NT2/D1 (cell line): ENCODE measurements at regions not wholly inside any gene's neighbourhood (a gene's known extent, or its start where the extent isn't known, plus 50 kb on each side); places are given as distances from the start of the nearest gene placed in this dataset.

Experiments used
- DNase-seq: peaks from one replicate; pipeline ENCODE4 v3.0.0-alpha.2; 2011; ENCODE audit warnings: low read depth, low spot score
- H3K27me3 ChIP-seq: 2 replicates; pipeline ENCODE4 v1.6.0; 2011; ENCODE audit warnings: mild to moderate bottlenecking; ENCODE audit not compliant: insufficient read length, insufficient read depth
- H3K36me3 ChIP-seq: 2 replicates; pipeline ENCODE4 v1.6.1; 2011; ENCODE audit warnings: mild to moderate bottlenecking, low read length, mixed read lengths; ENCODE audit not compliant: insufficient read depth, insufficient read length
- H3K4me1 ChIP-seq: 2 replicates; pipeline ENCODE4 v1.5.1; 2011; ENCODE audit not compliant: insufficient read depth, insufficient read length
- H3K4me3 ChIP-seq: 2 replicates; pipeline ENCODE4 v1.5.1; 2011; ENCODE audit warnings: low read depth; ENCODE audit not compliant: insufficient read length
- H3K9ac ChIP-seq: 2 replicates; pipeline ENCODE4 v1.6.0; 2011; ENCODE audit warnings: low read depth; ENCODE audit not compliant: insufficient read length
- H3K9me3 ChIP-seq: 2 replicates; pipeline ENCODE4 v1.5.1; 2011; ENCODE audit warnings: mild to moderate bottlenecking, low read length; ENCODE audit not compliant: insufficient read depth
- SUZ12 ChIP-seq: IDR thresholded peaks from 2 replicates; pipeline ENCODE4 v1.6.1; 2011; ENCODE audit not compliant: insufficient read length, insufficient read depth; ENCODE audit errors: extremely low read depth
- YY1 ChIP-seq: IDR thresholded peaks from 2 replicates; pipeline ENCODE4 v1.6.1; 2011; ENCODE audit not compliant: insufficient read length, insufficient read depth
- ZNF274 ChIP-seq: IDR thresholded peaks from 2 replicates; pipeline ENCODE4 v1.6.1; 2011; ENCODE audit warnings: mild to moderate bottlenecking, low read depth, low read length

DNA sequence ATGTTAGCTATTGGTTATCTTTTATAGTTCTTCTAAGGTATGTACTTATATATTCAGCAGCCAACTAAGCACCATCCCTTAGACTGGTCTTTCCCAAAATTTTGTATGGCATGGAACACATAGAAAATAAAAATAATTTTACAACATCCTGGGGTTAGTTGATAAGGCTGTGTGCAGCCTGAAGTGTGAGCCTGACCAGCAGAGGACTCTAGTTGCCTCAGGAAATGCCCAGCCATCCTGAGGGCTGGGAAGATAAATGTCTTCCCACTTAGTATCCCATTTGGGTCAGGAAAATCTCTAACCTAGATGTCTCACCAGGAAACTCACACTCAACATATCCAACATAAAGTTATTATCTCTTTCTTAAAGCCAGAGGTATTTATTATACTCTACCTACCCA lies 251.4 kb upstream of the POF1B start:
- Histone ChIP-seq H3K4me1 (no peaks in the 10 kb centered on the region), H3K27me3 (no peaks in the 10 kb centered on the region)
- no peak for DNase-seq

GRCh38 chrX:85627363-85627762 lies 247.9 kb upstream of the POF1B start:
- Histone ChIP-seq H3K9ac (no peak overlapping the region), H3K4me1 (no peaks in the 10 kb centered on the region), H3K4me3 (no peak overlapping the region), H3K27me3 (no peaks in the 10 kb centered on the region), H3K36me3 (no peaks in the 10 kb centered on the region), H3K9me3 (no peaks in the 10 kb centered on the region)
- no peak for DNase-seq
- TF ChIP-seq YY1 (no peak), SUZ12 (no peak), ZNF274 (no peak)

More for the DNA sequence above, 251.4 kb upstream of the POF1B start:
- no peaks in the 10 kb centered on the region for H3K9me3 ChIP-seq
- no peaks in the 10 kb centered on the region for H3K36me3 ChIP-seq
- no peak for TF ChIP-seq YY1
- TF ChIP-seq SUZ12, result no peak
- no peak for TF ChIP-seq ZNF274
- H3K9ac ChIP-seq, result no peak overlapping the region
- no peak overlapping the region for H3K4me3 ChIP-seq

DNA sequence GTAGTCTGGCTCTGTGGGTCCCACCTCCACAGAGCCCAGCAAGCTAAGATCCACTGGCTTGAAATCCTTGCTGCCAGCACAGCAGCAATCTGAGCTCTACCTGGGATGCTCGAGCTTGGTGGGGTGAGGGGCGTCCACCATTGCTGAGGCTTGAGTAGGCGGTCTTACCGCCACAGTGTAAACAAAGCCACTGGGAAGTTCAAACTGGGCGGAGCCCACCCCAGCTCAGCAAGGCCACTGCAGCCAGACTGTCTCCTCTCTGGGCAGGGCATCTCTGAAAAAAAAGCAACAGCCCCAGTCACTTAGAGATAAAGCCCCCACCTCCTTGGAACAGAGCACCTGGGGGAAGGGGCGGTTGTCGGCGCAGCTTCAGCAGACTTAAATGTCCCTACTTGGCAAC lies 243.2 kb upstream of the POF1B start:
- no peak for DNase-seq
- Histone ChIP-seq H3K27me3 (no peaks in the 10 kb centered on the region), H3K9ac (no peak overlapping the region), H3K4me3 (no peak overlapping the region), H3K36me3 (no peaks in the 10 kb centered on the region), H3K4me1 (peaks cover 4% of the 10 kb centered on the region), H3K9me3 (no peaks in the 10 kb centered on the region; the same call in 1 of the 2 replicates)
- TF ChIP-seq YY1 (no peak), ZNF274 (no peak), SUZ12 (no peak)

GRCh38 chrX:85620466-85620865 lies 241.0 kb upstream of the POF1B start:
- peaks cover 4% of the 10 kb centered on the region for H3K4me1 ChIP-seq
- no peak overlapping the region for H3K4me3 ChIP-seq
- H3K9ac ChIP-seq, result no peak overlapping the region
- no peaks in the 10 kb centered on the region; the same call in 1 of the 2 replicates for H3K9me3 ChIP-seq
- no peak for DNase-seq
- no peaks in the 10 kb centered on the region for H3K36me3 ChIP-seq
- TF ChIP-seq SUZ12 (no peak), YY1 (no peak), ZNF274 (no peak)
- H3K27me3 ChIP-seq, result no peaks in the 10 kb centered on the region

- H3K4me3 ChIP-seq, result no peak overlapping the region
- H3K27me3 ChIP-seq, result no peaks in the 10 kb centered on the region
- no peaks in the 10 kb centered on the region; the same call in 1 of the 2 replicates for H3K9me3 ChIP-seq
- TF ChIP-seq ZNF274 (no peak), YY1 (no peak), SUZ12 (no peak)
- no peaks in the 10 kb centered on the region for H3K36me3 ChIP-seq
- H3K4me1 ChIP-seq, result peaks cover 4% of the 10 kb centered on the region
- peak; percentile 38 for DNase-seq
- H3K9ac ChIP-seq, result no peak overlapping the region
Observed at GRCh38 chrX:85619962-85620361, 240.5 kb upstream of the POF1B start.

DNA sequence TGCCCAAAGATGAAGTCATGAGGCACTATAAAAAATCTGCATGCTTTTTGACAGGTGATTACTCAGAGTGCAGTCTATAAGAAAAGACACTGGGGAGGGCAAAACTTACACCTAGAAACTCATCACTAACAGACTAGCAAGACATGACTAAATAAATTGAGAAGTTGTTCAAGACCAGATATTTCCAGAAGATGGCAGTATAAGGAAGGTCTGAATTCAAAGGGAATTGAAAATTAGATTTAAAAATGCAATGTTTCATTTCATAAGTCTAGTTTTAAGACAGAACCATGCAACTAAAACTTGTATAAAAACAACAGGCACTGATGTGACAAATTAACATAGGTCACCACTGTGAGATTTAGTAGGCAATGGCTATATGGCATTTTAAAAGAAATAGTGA lies 232.5 kb upstream of the POF1B start:
- H3K27me3 ChIP-seq, result no peaks in the 10 kb centered on the region
- no peaks in the 10 kb centered on the region for H3K36me3 ChIP-seq
- no peak overlapping the region for H3K4me3 ChIP-seq
- H3K9me3 ChIP-seq, result no peaks in the 10 kb centered on the region
- TF ChIP-seq YY1 (no peak), ZNF274 (no peak), SUZ12 (no peak)
- no peaks in the 10 kb centered on the region for H3K4me1 ChIP-seq
- DNase-seq, result no peak
- H3K9ac ChIP-seq, result no peak overlapping the region

DNA sequence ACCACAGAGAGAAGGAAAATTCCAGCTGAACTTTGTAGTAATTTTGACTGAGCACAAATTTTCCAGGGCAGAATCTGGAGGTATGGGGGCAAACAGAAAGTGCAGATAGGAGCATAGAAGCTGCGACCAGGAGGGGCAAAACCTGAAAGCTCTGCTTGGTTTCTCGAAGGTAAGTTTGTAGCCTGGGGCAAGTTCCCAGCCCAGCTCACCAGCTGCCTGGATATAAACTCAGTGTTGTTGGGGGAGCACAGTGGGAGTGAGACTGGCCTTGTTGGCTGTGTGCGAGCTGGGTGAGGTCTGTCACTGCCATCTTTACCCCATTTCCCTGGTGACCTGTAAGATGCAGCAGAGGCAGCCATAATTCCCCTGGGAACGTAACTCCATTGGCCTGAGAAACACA lies 213.5 kb upstream of the POF1B start:
- Histone ChIP-seq H3K4me3 (no peak overlapping the region), H3K36me3 (no peaks in the 10 kb centered on the region), H3K9me3 (no peaks in the 10 kb centered on the region), H3K27me3 (no peaks in the 10 kb centered on the region), H3K9ac (no peak overlapping the region), H3K4me1 (no peaks in the 10 kb centered on the region)
- no peak for DNase-seq
- no peak for TF ChIP-seq YY1
- TF ChIP-seq ZNF274, result no peak
- TF ChIP-seq SUZ12, result no peak
